ENCODE measurements at regions not wholly inside any gene's neighbourhood (a gene's known extent, or its start where the extent isn't known, plus 50 kb on each side); places are given as distances from the start of the nearest gene placed in this dataset.
A peak's percentile ranks its signal among the peaks of the same experiment; 100 is the strongest.

DNA sequence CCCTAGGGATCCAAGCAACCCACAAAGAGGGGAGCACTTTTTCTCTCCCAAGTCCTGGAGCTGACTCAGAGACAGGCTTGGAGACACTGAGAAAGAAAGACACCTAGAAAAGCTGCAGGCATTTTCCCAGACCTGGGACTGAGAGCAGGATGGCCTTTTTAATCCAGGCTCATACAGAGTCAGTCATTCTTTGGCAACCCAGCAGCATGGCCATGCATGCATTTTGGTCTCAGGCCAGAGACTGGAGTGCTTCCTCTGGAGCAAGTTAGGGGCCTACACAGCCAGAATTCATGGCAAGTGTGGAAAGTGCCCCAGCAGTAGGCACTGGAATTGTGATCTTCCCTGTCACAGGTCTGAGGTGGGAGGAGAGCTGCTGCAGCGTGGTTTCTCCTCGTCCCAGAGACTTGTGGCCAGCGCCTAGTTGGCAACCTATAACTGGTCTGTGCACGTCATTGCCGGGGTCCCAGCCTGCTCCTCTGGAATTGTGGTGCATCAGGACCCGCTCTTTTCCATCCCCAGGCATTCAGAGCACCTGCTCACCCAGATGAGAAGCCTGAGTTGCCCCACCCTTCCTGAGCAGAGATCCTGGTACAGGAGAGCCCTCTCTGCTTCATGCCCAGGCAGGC, 231.9 kb upstream of the RAB6C start:
- no peak overlapping the region for H3K4me3 ChIP-seq (ENCODE audit: low read length)
- no peaks in the 10 kb centered on the region for H3K27me3 ChIP-seq (ENCODE audit: insufficient read depth, low read length)
- no peaks in the 10 kb centered on the region; the same call in 1 of the 2 replicates for H3K4me1 ChIP-seq (ENCODE audit: insufficient read depth, low read length)
- H3K36me3 ChIP-seq (ENCODE audit: insufficient read depth, low read depth, low read length) = no peaks in the 10 kb centered on the region
- H3K27ac ChIP-seq (ENCODE audit: low read length) = no peak overlapping the region
- H3K9me3 ChIP-seq (ENCODE audit: insufficient read depth, low read depth, low read length) = no peaks in the 10 kb centered on the region
- no peak overlapping the region for H3K9ac ChIP-seq (ENCODE audit: low read depth, low read length)

DNA sequence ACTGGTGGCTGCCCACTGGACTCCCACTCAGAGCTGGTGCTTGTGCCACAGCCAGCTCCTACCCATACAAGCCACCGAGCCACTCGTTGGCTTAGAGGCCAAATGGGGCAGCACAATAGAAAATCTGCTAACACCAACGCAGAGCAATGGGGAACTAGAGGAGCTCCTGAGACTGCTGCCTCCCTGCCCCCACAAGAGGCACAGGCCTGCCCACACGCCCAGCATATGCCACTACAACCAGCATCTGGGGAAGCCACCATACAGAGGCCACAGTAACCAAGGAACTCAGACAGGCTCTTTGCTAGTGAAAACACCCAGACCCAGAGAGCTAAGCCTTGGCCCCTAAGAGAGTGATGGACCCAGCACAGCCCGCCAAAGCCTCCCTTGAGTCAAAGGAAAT, 231.2 kb upstream of the RAB6C start:
- Histone ChIP-seq H3K9me3 (ENCODE audit: insufficient read depth, low read depth, low read length) (no peaks in the 10 kb centered on the region), H3K27ac (ENCODE audit: low read length) (no peak overlapping the region), H3K4me1 (ENCODE audit: insufficient read depth, low read length) (no peaks in the 10 kb centered on the region; the same call in 1 of the 2 replicates), H3K4me3 (ENCODE audit: low read length) (no peak overlapping the region), H3K9ac (ENCODE audit: low read depth, low read length) (no peak overlapping the region), H3K27me3 (ENCODE audit: insufficient read depth, low read length) (no peaks in the 10 kb centered on the region), H3K36me3 (ENCODE audit: insufficient read depth, low read depth, low read length) (no peaks in the 10 kb centered on the region)

DNA sequence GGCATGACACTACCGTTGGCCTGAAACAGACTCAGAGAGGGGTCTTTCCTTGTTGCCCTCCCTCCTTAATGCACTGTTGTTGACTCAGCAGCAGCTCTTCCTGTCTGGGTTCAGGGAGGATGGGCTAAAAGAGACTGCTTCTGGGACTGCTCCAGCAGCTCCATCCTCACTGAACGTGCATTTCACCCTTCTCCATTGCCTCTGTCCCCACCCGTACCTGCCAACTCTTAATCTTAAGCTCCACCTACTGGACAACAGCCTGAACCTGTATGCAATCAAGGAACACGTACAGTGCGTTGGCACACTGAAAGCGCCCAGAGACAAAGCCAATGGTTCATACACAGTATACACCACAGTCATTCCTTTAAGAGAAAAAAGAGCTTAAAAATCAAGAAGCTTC, 230.8 kb upstream of the RAB6C start:
- H3K9me3 ChIP-seq (ENCODE audit: insufficient read depth, low read depth, low read length) = no peaks in the 10 kb centered on the region
- no peaks in the 10 kb centered on the region; the same call in 1 of the 2 replicates for H3K4me1 ChIP-seq (ENCODE audit: insufficient read depth, low read length)
- H3K27ac ChIP-seq (ENCODE audit: low read length) = no peak overlapping the region
- H3K9ac ChIP-seq (ENCODE audit: low read depth, low read length) = no peak overlapping the region
- H3K4me3 ChIP-seq (ENCODE audit: low read length) = no peak overlapping the region
- H3K27me3 ChIP-seq (ENCODE audit: insufficient read depth, low read length) = no peaks in the 10 kb centered on the region
- no peaks in the 10 kb centered on the region for H3K36me3 ChIP-seq (ENCODE audit: insufficient read depth, low read depth, low read length)

DNA sequence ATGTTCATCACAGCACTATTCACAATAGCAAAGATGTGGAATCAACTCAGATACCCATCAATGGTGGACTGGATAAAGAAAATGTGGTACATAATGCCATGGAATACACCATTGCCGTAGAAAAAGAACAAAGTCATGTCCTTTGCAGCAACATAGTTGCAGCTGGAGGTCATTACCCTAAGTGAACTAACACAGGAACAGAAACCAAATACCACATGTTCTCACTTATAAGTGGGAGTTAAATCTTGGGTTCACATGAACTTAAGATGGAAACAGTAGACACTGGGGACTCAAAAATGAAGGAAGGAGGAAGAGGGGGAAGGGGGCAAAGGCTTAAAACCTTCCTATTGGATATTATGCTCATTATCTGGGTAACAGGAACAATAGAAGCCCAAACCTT, 228.1 kb upstream of the RAB6C start:
- H3K9ac ChIP-seq (ENCODE audit: low read depth, low read length) = no peak overlapping the region
- H3K4me3 ChIP-seq (ENCODE audit: low read length) = no peak overlapping the region
- no peak overlapping the region for H3K27ac ChIP-seq (ENCODE audit: low read length)
- H3K27me3 ChIP-seq (ENCODE audit: insufficient read depth, low read length) = no peaks in the 10 kb centered on the region
- no peaks in the 10 kb centered on the region for H3K9me3 ChIP-seq (ENCODE audit: insufficient read depth, low read depth, low read length)
- H3K36me3 ChIP-seq (ENCODE audit: insufficient read depth, low read depth, low read length) = no peaks in the 10 kb centered on the region
- no peaks in the 10 kb centered on the region; the same call in 1 of the 2 replicates for H3K4me1 ChIP-seq (ENCODE audit: insufficient read depth, low read length)

DNA sequence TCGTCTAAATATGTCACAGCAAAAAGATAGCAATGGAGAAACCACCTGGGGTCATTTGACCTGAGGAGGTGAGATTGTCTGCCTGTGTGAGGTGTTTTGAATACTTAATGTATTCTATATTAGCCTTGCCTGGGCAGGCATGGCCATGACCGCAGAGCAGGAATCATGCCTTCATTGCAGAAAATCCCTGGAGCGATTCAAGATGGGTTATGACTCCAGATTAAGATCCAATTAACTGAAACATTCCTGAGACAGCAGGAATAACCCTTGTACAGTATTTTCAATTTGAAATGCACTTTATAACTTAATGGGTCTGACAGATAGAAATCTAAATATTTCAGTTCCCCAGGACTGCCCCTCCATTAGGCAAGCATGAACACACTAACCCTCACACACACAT, 227.3 kb upstream of the RAB6C start:
- H3K27ac ChIP-seq (ENCODE audit: low read length) = no peak overlapping the region
- no peak overlapping the region for H3K4me3 ChIP-seq (ENCODE audit: low read length)
- no peaks in the 10 kb centered on the region for H3K27me3 ChIP-seq (ENCODE audit: insufficient read depth, low read length)
- no peak overlapping the region for H3K9ac ChIP-seq (ENCODE audit: low read depth, low read length)
- no peaks in the 10 kb centered on the region for H3K36me3 ChIP-seq (ENCODE audit: insufficient read depth, low read depth, low read length)
- no peaks in the 10 kb centered on the region for H3K9me3 ChIP-seq (ENCODE audit: insufficient read depth, low read depth, low read length)
- peaks cover under 1% of the 10 kb centered on the region; the same call in 1 of the 2 replicates for H3K4me1 ChIP-seq (ENCODE audit: insufficient read depth, low read length)

DNA sequence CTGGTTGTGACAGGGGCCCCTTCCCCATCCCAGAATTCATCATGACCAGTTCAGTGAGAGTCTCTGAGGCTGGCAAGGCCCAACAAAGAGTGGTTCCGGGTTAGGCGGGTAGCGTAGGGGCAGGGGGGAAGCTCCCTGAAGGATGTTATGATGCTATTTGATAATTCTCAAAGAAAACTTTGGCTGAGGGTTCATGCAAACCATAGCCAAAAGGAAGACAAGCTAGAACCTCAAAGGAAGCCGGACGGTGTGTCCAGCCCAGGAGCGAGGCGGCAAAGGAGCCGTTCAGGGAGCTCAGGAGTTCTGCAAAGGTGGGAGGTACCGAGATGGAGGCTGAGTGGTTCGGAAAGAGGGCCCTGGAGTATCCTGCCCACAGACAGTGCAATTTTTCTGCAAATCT, 226.8 kb upstream of the RAB6C start:
- no peaks in the 10 kb centered on the region for H3K36me3 ChIP-seq (ENCODE audit: insufficient read depth, low read depth, low read length)
- no peak overlapping the region for H3K9ac ChIP-seq (ENCODE audit: low read depth, low read length)

DNA sequence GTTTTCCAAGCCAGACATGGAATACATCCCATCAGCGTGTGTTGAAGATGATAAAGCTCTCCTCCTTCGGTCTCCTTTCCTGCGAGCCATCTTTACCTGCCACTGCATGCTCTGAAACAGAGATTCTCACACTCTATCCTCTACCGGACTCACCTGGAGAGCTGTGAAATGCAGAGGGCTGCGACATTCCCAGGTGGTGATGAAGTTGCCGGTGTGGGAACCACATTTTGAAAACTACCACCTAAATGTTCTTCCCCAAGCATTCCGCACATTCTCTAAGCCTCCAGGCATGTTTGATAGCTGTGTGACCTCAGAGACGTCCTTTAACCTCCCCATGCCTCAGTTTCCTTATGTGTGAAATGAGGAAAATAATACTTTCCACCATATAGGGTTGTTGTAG, 226.2 kb upstream of the RAB6C start:
- no peak overlapping the region for H3K9ac ChIP-seq (ENCODE audit: low read depth, low read length)
- H3K4me1 ChIP-seq (ENCODE audit: insufficient read depth, low read length) = peaks cover 8% of the 10 kb centered on the region; the same call in 1 of the 2 replicates
- H3K27me3 ChIP-seq (ENCODE audit: insufficient read depth, low read length) = no peaks in the 10 kb centered on the region
- H3K36me3 ChIP-seq (ENCODE audit: insufficient read depth, low read depth, low read length) = no peaks in the 10 kb centered on the region
- H3K4me3 ChIP-seq (ENCODE audit: low read length) = no peak overlapping the region
- no peaks in the 10 kb centered on the region for H3K9me3 ChIP-seq (ENCODE audit: insufficient read depth, low read depth, low read length)
- H3K27ac ChIP-seq (ENCODE audit: low read length) = no peak overlapping the region

More for the DNA sequence above, 226.8 kb upstream of the RAB6C start:
- H3K9me3 ChIP-seq (ENCODE audit: insufficient read depth, low read depth, low read length) = no peaks in the 10 kb centered on the region
- no peak overlapping the region for H3K27ac ChIP-seq (ENCODE audit: low read length)
- H3K4me1 ChIP-seq (ENCODE audit: insufficient read depth, low read length) = peaks cover 4% of the 10 kb centered on the region; the same call in 1 of the 2 replicates
- no peaks in the 10 kb centered on the region for H3K27me3 ChIP-seq (ENCODE audit: insufficient read depth, low read length)
- H3K4me3 ChIP-seq (ENCODE audit: low read length) = no peak overlapping the region

DNA sequence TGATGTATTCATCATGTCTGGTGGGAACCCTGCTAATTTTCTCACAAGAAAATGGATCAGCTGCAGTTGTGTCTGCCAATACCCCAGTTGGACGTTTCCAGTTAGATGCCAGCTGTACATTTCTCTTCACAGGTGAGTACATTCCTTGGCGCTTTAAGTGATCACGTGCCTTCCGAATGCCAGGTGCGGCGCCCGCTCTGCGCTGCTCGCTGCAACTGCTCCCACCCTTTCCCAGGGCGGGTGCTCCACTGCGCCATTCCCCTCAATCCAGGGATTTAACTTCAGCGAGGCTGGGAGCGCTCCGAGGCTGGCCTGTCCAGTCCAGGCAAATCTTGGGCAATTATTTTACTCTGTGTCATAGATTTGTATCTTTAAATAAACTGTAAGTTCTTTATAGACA, 225.0 kb upstream of the RAB6C start:
- Histone ChIP-seq H3K27ac (ENCODE audit: low read length) (no peak overlapping the region), H3K9ac (ENCODE audit: low read depth, low read length) (no peak overlapping the region), H3K4me1 (ENCODE audit: insufficient read depth, low read length) (peaks cover 8% of the 10 kb centered on the region; the same call in 1 of the 2 replicates), H3K27me3 (ENCODE audit: insufficient read depth, low read length) (no peaks in the 10 kb centered on the region), H3K9me3 (ENCODE audit: insufficient read depth, low read depth, low read length) (no peaks in the 10 kb centered on the region), H3K36me3 (ENCODE audit: insufficient read depth, low read depth, low read length) (no peaks in the 10 kb centered on the region), H3K4me3 (ENCODE audit: low read length) (no peak overlapping the region)

DNA sequence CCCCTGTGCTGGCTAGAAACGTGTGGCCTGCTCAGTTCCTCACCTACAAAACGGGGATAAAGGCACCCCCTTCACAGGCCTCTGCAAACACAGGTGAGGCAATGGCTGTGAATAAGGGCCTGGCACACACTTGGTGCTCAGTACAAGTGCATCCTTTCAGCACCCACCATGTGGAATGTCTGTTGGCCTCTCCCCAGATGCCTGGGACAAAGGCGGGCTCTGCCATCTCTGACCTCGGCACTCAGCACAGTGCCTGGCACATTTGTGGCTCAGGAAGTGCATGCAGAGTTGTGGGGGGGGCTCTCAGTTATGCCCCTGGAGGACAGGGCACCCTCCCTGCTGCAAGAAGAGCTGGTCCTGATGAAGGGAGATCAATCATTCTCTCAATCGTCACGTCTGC, 224.6 kb upstream of the RAB6C start:
- Histone ChIP-seq H3K4me3 (ENCODE audit: low read length) (no peak overlapping the region), H3K9me3 (ENCODE audit: insufficient read depth, low read depth, low read length) (no peaks in the 10 kb centered on the region), H3K4me1 (ENCODE audit: insufficient read depth, low read length) (peaks cover 8% of the 10 kb centered on the region; the same call in 1 of the 2 replicates), H3K27me3 (ENCODE audit: insufficient read depth, low read length) (no peaks in the 10 kb centered on the region), H3K27ac (ENCODE audit: low read length) (no peak overlapping the region), H3K9ac (ENCODE audit: low read depth, low read length) (no peak overlapping the region), H3K36me3 (ENCODE audit: insufficient read depth, low read depth, low read length) (no peaks in the 10 kb centered on the region)

DNA sequence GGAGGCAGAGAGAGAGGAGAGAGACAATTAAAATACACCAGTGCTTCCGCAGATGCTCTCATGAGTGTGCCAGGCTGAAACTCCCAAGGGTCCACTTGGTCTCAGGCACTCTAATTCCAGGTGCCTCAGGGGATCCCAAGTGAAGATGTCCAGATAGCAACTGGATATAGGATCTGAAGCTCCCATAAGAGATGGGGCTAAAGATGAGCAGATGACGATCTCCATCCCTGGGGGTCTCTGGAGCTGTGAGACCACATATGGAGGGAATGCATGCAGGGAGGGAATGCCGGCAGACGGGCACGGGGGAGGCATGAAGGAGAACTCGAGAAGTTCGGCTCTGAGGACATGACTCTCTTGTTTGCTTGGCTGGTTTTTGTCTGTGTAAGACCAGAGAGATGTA, 223.7 kb upstream of the RAB6C start:
- no peak overlapping the region for H3K9ac ChIP-seq (ENCODE audit: low read depth, low read length)
- H3K36me3 ChIP-seq (ENCODE audit: insufficient read depth, low read depth, low read length) = no peaks in the 10 kb centered on the region
- H3K27ac ChIP-seq (ENCODE audit: low read length) = no peak overlapping the region
- H3K4me1 ChIP-seq (ENCODE audit: insufficient read depth, low read length) = peaks cover 8% of the 10 kb centered on the region; the same call in 1 of the 2 replicates
- H3K9me3 ChIP-seq (ENCODE audit: insufficient read depth, low read depth, low read length) = no peaks in the 10 kb centered on the region
- no peaks in the 10 kb centered on the region for H3K27me3 ChIP-seq (ENCODE audit: insufficient read depth, low read length)
- no peak overlapping the region for H3K4me3 ChIP-seq (ENCODE audit: low read length)

DNA sequence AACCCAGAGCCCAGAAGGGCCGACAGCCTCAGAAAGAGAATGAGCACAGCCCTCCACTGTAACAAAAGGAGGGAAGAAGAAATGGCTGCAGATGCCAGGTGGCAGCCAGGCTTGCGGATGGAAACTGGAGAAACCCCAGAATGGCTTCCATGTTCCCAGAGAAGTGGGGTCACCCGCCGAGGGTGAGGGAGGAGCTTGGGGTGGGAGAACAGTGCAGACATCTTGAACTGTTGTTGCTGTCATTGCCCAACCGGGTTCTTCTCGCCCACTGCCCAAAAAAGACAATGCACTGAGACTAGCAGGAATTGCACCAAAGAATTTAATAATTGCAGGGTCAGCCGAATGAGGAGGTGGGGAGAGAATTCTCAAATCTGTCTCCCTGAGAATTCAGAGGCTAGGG, 223.2 kb upstream of the RAB6C start:
- Histone ChIP-seq H3K9me3 (ENCODE audit: insufficient read depth, low read depth, low read length) (no peaks in the 10 kb centered on the region), H3K27ac (ENCODE audit: low read length) (no peak overlapping the region), H3K9ac (ENCODE audit: low read depth, low read length) (no peak overlapping the region), H3K4me3 (ENCODE audit: low read length) (no peak overlapping the region), H3K4me1 (ENCODE audit: insufficient read depth, low read length) (peaks cover 8% of the 10 kb centered on the region; the same call in 1 of the 2 replicates), H3K36me3 (ENCODE audit: insufficient read depth, low read depth, low read length) (no peaks in the 10 kb centered on the region), H3K27me3 (ENCODE audit: insufficient read depth, low read length) (no peaks in the 10 kb centered on the region)

DNA sequence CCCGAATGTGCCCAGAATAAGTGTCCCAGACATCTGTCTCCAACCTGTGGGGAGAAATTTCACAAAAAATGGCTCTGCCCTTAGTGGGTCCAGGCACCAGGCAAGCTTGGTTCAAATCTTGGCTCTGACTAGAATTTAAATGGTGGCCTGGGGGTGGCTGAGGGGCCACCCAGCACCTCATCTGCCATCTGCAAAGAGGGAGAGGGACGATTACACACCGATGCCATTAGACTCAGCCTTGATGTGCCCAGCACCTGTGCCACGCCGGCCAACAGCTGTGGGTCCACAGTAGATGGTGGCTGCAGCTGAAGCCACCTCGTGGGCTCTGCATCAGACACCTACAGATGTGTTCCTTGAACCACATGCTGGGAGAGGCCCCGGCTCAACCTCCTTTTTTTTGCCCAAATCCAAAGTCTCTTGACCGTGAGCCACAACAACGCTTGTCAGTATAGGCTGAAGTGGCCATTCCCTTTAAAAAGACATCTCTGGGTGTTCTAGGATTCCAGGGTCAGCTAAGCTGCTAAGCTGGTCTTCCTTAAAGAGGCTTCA, 222.0 kb upstream of the RAB6C start:
- H3K4me1 ChIP-seq (ENCODE audit: insufficient read depth, low read length) = peaks cover 8% of the 10 kb centered on the region; the same call in 1 of the 2 replicates
- H3K27ac ChIP-seq (ENCODE audit: low read length) = no peak overlapping the region
- no peak overlapping the region for H3K9ac ChIP-seq (ENCODE audit: low read depth, low read length)
- peak overlapping the region; percentile 39; the same call in 1 of the 2 replicates for H3K4me3 ChIP-seq (ENCODE audit: low read length)
- no peaks in the 10 kb centered on the region for H3K27me3 ChIP-seq (ENCODE audit: insufficient read depth, low read length)
- no peaks in the 10 kb centered on the region for H3K36me3 ChIP-seq (ENCODE audit: insufficient read depth, low read depth, low read length)
- H3K9me3 ChIP-seq (ENCODE audit: insufficient read depth, low read depth, low read length) = no peaks in the 10 kb centered on the region
